Skeletal muscle tissue (tissue), 3 donors: ENCODE measurements at regions not wholly inside any gene's neighbourhood (a gene's known extent, or its start where the extent isn't known, plus 50 kb on each side); places are given as distances from the start of the nearest gene placed in this dataset.

Source experiments
- H3K27ac ChIP-seq: one replicate; pipeline ENCODE4 v1.7.0; 2013; ENCODE audit warnings: mild to moderate bottlenecking, low read depth, low read length, inconsistent platforms
- H3K27me3 ChIP-seq, 3 donors: one replicate each; pipeline ENCODE4 v1.7.0; 2013; ENCODE audit warnings: low read length in 3 of 3; ENCODE audit not compliant: control insufficient read depth in 3 of 3, insufficient read depth in 3 of 3
- H3K36me3 ChIP-seq, 3 donors: one replicate each; pipeline ENCODE4 v1.7.0; 2013; ENCODE audit warnings: low read length in 3 of 3; ENCODE audit not compliant: control insufficient read depth in 3 of 3, insufficient read depth in 3 of 3
- H3K4me1 ChIP-seq, 3 donors: one replicate each; pipeline ENCODE4 v1.7.0; 2013; ENCODE audit warnings: low read length in 3 of 3, mild to moderate bottlenecking in 3 of 3; ENCODE audit not compliant: control insufficient read depth in 3 of 3, insufficient read depth in 3 of 3
- H3K4me3 ChIP-seq, 3 donors: one replicate each; pipeline ENCODE4 v1.7.0; 2013; ENCODE audit warnings: low read length in 3 of 3
- H3K9ac ChIP-seq, 3 donors: one replicate each; pipeline ENCODE4 v1.7.0; 2013; ENCODE audit warnings: low read length in 3 of 3, mild to moderate bottlenecking in 3 of 3, moderate library complexity in 2 of 3, low read depth in 1 of 3
- H3K9me3 ChIP-seq, 3 donors: one replicate each; pipeline ENCODE4 v1.7.0; 2013; ENCODE audit warnings: low read length in 3 of 3; ENCODE audit not compliant: control insufficient read depth in 3 of 3
- donor health status: Osteomylitis.

GRCh38 chr6:27148404-27148795 lies 99.1 kb upstream of the PRSS16 start:
- Histone ChIP-seq H3K27me3 (peaks cover 0 to 15% (median 11%) of the 10 kb centered on the region in 3 donors), H3K9ac (no peak overlapping the region), H3K36me3 (no peaks in the 10 kb centered on the region), H3K9me3 (no peaks in the 10 kb centered on the region), H3K4me1 (peaks cover 2 to 14% (median 13%) of the 10 kb centered on the region in 3 donors), H3K27ac (no peak overlapping the region), H3K4me3 (no peak overlapping the region)

GRCh38 chr6:27149150-27149549 lies 98.4 kb upstream of the PRSS16 start:
- Histone ChIP-seq H3K9ac (no peak overlapping the region), H3K4me1 (peaks cover 2 to 14% (median 13%) of the 10 kb centered on the region in 3 donors), H3K4me3 (no peak overlapping the region), H3K27me3 (peaks cover 0 to 17% (median 11%) of the 10 kb centered on the region in 3 donors), H3K27ac (no peak overlapping the region), H3K9me3 (no peaks in the 10 kb centered on the region), H3K36me3 (no peaks in the 10 kb centered on the region)

GRCh38 chr6:27154696-27155095 lies 92.8 kb upstream of the PRSS16 start:
- Histone ChIP-seq H3K27me3 (peaks cover 0 to 8% (median 0%) of the 10 kb centered on the region in 3 donors), H3K9me3 (no peaks in the 10 kb centered on the region), H3K27ac (no peak overlapping the region), H3K4me1 (peaks cover 6 to 11% (median 10%) of the 10 kb centered on the region in 3 donors), H3K36me3 (no peaks in the 10 kb centered on the region), H3K9ac (no peak overlapping the region), H3K4me3 (no peak overlapping the region)

- peak overlapping the region; percentile 49 to 70 (median 61) for H3K4me3 ChIP-seq
- peak overlapping the region; percentile 48 to 51 (median 51) for H3K9ac ChIP-seq
- peaks cover 6 to 11% (median 10%) of the 10 kb centered on the region in 3 donors for H3K4me1 ChIP-seq
- H3K27me3 ChIP-seq: peaks cover 0 to 8% (median 0%) of the 10 kb centered on the region in 3 donors
- no peak overlapping the region for H3K27ac ChIP-seq
- H3K9me3 ChIP-seq: no peaks in the 10 kb centered on the region
- no peaks in the 10 kb centered on the region for H3K36me3 ChIP-seq
Measured at GRCh38 chr6:27156874-27157458, 90.5 kb upstream of the PRSS16 start.

GRCh38 chr6:27157459-27158315 lies 89.8 kb upstream of the PRSS16 start:
- H3K4me1 ChIP-seq: peaks cover 6 to 11% (median 10%) of the 10 kb centered on the region in 3 donors
- no peak overlapping the region for H3K27ac ChIP-seq
- no peaks in the 10 kb centered on the region for H3K36me3 ChIP-seq
- no peaks in the 10 kb centered on the region for H3K9me3 ChIP-seq
- H3K9ac ChIP-seq: peak overlapping the region; percentile 48 to 51 (median 51)
- peaks cover 0 to 8% (median 0%) of the 10 kb centered on the region in 3 donors for H3K27me3 ChIP-seq
- peak overlapping the region; percentile 49 to 70 (median 61) for H3K4me3 ChIP-seq

- no peak overlapping the region for H3K9ac ChIP-seq
- H3K9me3 ChIP-seq: no peaks in the 10 kb centered on the region
- no peaks in the 10 kb centered on the region for H3K36me3 ChIP-seq
- H3K4me1 ChIP-seq: peaks cover 6 to 11% (median 10%) of the 10 kb centered on the region in 3 donors
- no peak overlapping the region for H3K27ac ChIP-seq
- peaks cover 0 to 8% (median 0%) of the 10 kb centered on the region in 3 donors for H3K27me3 ChIP-seq
- no peak overlapping the region for H3K4me3 ChIP-seq
Measured at GRCh38 chr6:27158316-27158643, 89.2 kb upstream of the PRSS16 start.

GRCh38 chr6:27159725-27160124 lies 87.8 kb upstream of the PRSS16 start:
- no peak overlapping the region for H3K9ac ChIP-seq
- no peaks in the 10 kb centered on the region for H3K36me3 ChIP-seq
- no peaks in the 10 kb centered on the region for H3K9me3 ChIP-seq
- H3K27ac ChIP-seq: no peak overlapping the region
- peaks cover 6 to 11% (median 10%) of the 10 kb centered on the region in 3 donors for H3K4me1 ChIP-seq
- peaks cover 0 to 5% (median 0%) of the 10 kb centered on the region in 3 donors for H3K27me3 ChIP-seq
- no peak overlapping the region for H3K4me3 ChIP-seq

GRCh38 chr6:27161115-27161514 lies 86.4 kb upstream of the PRSS16 start:
- no peaks in the 10 kb centered on the region for H3K9me3 ChIP-seq
- H3K9ac ChIP-seq: no peak overlapping the region
- H3K36me3 ChIP-seq: no peaks in the 10 kb centered on the region
- H3K27me3 ChIP-seq: peaks cover 0 to 5% (median 0%) of the 10 kb centered on the region in 3 donors
- peaks cover 6 to 11% (median 10%) of the 10 kb centered on the region in 3 donors for H3K4me1 ChIP-seq
- H3K4me3 ChIP-seq: no peak overlapping the region
- H3K27ac ChIP-seq: no peak overlapping the region

GRCh38 chr6:27161603-27161945 lies 85.9 kb upstream of the PRSS16 start:
- Histone ChIP-seq H3K27ac (no peak overlapping the region), H3K9me3 (no peaks in the 10 kb centered on the region), H3K9ac (no peak overlapping the region), H3K4me3 (no peak overlapping the region), H3K36me3 (no peaks in the 10 kb centered on the region), H3K4me1 (peaks cover 6 to 11% (median 10%) of the 10 kb centered on the region in 3 donors), H3K27me3 (peaks cover 0 to 5% (median 0%) of the 10 kb centered on the region in 3 donors)

GRCh38 chr6:27161946-27162603 lies 85.4 kb upstream of the PRSS16 start:
- Histone ChIP-seq H3K27ac (no peak overlapping the region), H3K4me3 (no peak overlapping the region), H3K9me3 (no peaks in the 10 kb centered on the region), H3K27me3 (peaks cover 0 to 5% (median 0%) of the 10 kb centered on the region in 3 donors), H3K4me1 (peaks cover 6 to 10% (median 10%) of the 10 kb centered on the region in 3 donors), H3K36me3 (no peaks in the 10 kb centered on the region), H3K9ac (no peak overlapping the region)
